Skeletal muscle tissue (tissue), 3 donors: ENCODE measurements at regions not wholly inside any gene's neighbourhood (a gene's known extent, or its start where the extent isn't known, plus 50 kb on each side); places are given as distances from the start of the nearest gene placed in this dataset.

ENCODE experiments used
- H3K27ac ChIP-seq: one replicate; pipeline ENCODE4 v1.7.0; 2013; ENCODE audit warnings: mild to moderate bottlenecking, low read depth, low read length, inconsistent platforms
- H3K27me3 ChIP-seq, 3 donors: one replicate each; pipeline ENCODE4 v1.7.0; 2013; ENCODE audit warnings: low read length in 3 of 3; ENCODE audit not compliant: control insufficient read depth in 3 of 3, insufficient read depth in 3 of 3
- H3K36me3 ChIP-seq, 3 donors: one replicate each; pipeline ENCODE4 v1.7.0; 2013; ENCODE audit warnings: low read length in 3 of 3; ENCODE audit not compliant: control insufficient read depth in 3 of 3, insufficient read depth in 3 of 3
- H3K4me1 ChIP-seq, 3 donors: one replicate each; pipeline ENCODE4 v1.7.0; 2013; ENCODE audit warnings: low read length in 3 of 3, mild to moderate bottlenecking in 3 of 3; ENCODE audit not compliant: control insufficient read depth in 3 of 3, insufficient read depth in 3 of 3
- H3K4me3 ChIP-seq, 3 donors: one replicate each; pipeline ENCODE4 v1.7.0; 2013; ENCODE audit warnings: low read length in 3 of 3
- H3K9ac ChIP-seq, 3 donors: one replicate each; pipeline ENCODE4 v1.7.0; 2013; ENCODE audit warnings: low read length in 3 of 3, mild to moderate bottlenecking in 3 of 3, moderate library complexity in 2 of 3, low read depth in 1 of 3
- H3K9me3 ChIP-seq, 3 donors: one replicate each; pipeline ENCODE4 v1.7.0; 2013; ENCODE audit warnings: low read length in 3 of 3; ENCODE audit not compliant: control insufficient read depth in 3 of 3
- donor health status: Osteomylitis.

GRCh38 chr5:73365990-73366667, 82.4 kb downstream of the FOXD1 start:
- Histone ChIP-seq H3K9me3 (no peaks in the 10 kb centered on the region), H3K4me1 (no peaks in the 10 kb centered on the region), H3K9ac (no peak overlapping the region), H3K27ac (no peak overlapping the region), H3K36me3 (no peaks in the 10 kb centered on the region), H3K4me3 (no peak overlapping the region), H3K27me3 (peaks cover 0 to 17% (median 2%) of the 10 kb centered on the region in 3 donors)

- H3K9ac ChIP-seq = no peak overlapping the region
Measured at GRCh38 chr5:73365301-73365853, 83.2 kb downstream of the FOXD1 start.

GRCh38 chr5:73363911-73364730, 84.5 kb downstream of the FOXD1 start:
- H3K9me3 ChIP-seq = no peaks in the 10 kb centered on the region
- no peak overlapping the region for H3K27ac ChIP-seq
- no peak overlapping the region for H3K4me3 ChIP-seq
- no peaks in the 10 kb centered on the region for H3K36me3 ChIP-seq
- H3K27me3 ChIP-seq = peaks cover 0 to 6% (median 0%) of the 10 kb centered on the region in 3 donors
- H3K4me1 ChIP-seq = no peaks in the 10 kb centered on the region
- H3K9ac ChIP-seq = no peak overlapping the region

More at GRCh38 chr5:73365301-73365853, 83.2 kb downstream of the FOXD1 start:
- no peak overlapping the region for H3K4me3 ChIP-seq
- H3K9me3 ChIP-seq = no peaks in the 10 kb centered on the region
- H3K36me3 ChIP-seq = no peaks in the 10 kb centered on the region
- H3K4me1 ChIP-seq = no peaks in the 10 kb centered on the region
- no peak overlapping the region for H3K27ac ChIP-seq
- H3K27me3 ChIP-seq = peaks cover 0 to 9% (median 2%) of the 10 kb centered on the region in 3 donors

- Histone ChIP-seq H3K4me1 (no peaks in the 10 kb centered on the region), H3K36me3 (no peaks in the 10 kb centered on the region), H3K9ac (no peak overlapping the region), H3K27me3 (peaks cover 0 to 8% (median 4%) of the 10 kb centered on the region in 3 donors), H3K27ac (no peak overlapping the region), H3K9me3 (no peaks in the 10 kb centered on the region), H3K4me3 (no peak overlapping the region)
Measured at GRCh38 chr5:73359395-73359794, 89.2 kb downstream of the FOXD1 start.

GRCh38 chr5:73358366-73358765, 90.2 kb downstream of the FOXD1 start:
- Histone ChIP-seq H3K27ac (no peak overlapping the region), H3K36me3 (no peaks in the 10 kb centered on the region), H3K9ac (no peak overlapping the region), H3K27me3 (peaks cover 3 to 14% (median 10%) of the 10 kb centered on the region in 3 donors), H3K9me3 (no peaks in the 10 kb centered on the region), H3K4me1 (no peaks in the 10 kb centered on the region), H3K4me3 (no peak overlapping the region)

- no peaks in the 10 kb centered on the region for H3K36me3 ChIP-seq
- no peak overlapping the region for H3K27ac ChIP-seq
- peaks cover 3 to 16% (median 10%) of the 10 kb centered on the region in 3 donors for H3K27me3 ChIP-seq
- H3K9ac ChIP-seq = no peak overlapping the region
- H3K4me3 ChIP-seq = no peak overlapping the region
- no peaks in the 10 kb centered on the region for H3K4me1 ChIP-seq
- H3K9me3 ChIP-seq = no peaks in the 10 kb centered on the region
Measured at GRCh38 chr5:73357576-73357975, 91.0 kb downstream of the FOXD1 start.

- H3K4me3 ChIP-seq = no peak overlapping the region
- H3K9me3 ChIP-seq = no peaks in the 10 kb centered on the region
- H3K4me1 ChIP-seq = no peaks in the 10 kb centered on the region
- no peak overlapping the region for H3K9ac ChIP-seq
- H3K27ac ChIP-seq = no peak overlapping the region
- peaks cover 3 to 13% (median 10%) of the 10 kb centered on the region in 3 donors for H3K27me3 ChIP-seq
- H3K36me3 ChIP-seq = no peaks in the 10 kb centered on the region
Measured at GRCh38 chr5:73355108-73355507, 93.5 kb downstream of the FOXD1 start.

- no peak overlapping the region for H3K27ac ChIP-seq
- H3K27me3 ChIP-seq = peaks cover 3 to 13% (median 10%) of the 10 kb centered on the region in 3 donors
- H3K4me3 ChIP-seq = no peak overlapping the region
- no peaks in the 10 kb centered on the region for H3K4me1 ChIP-seq
- H3K9ac ChIP-seq = no peak overlapping the region
- peaks cover 0 to 2% (median 0%) of the 10 kb centered on the region in 3 donors for H3K9me3 ChIP-seq
- H3K36me3 ChIP-seq = no peaks in the 10 kb centered on the region
Measured at GRCh38 chr5:73354406-73354805, 94.2 kb downstream of the FOXD1 start.

- H3K9me3 ChIP-seq = peaks cover 0 to 2% (median 0%) of the 10 kb centered on the region in 3 donors
- no peaks in the 10 kb centered on the region for H3K4me1 ChIP-seq
- no peaks in the 10 kb centered on the region for H3K36me3 ChIP-seq
- H3K9ac ChIP-seq = no peak overlapping the region
- H3K4me3 ChIP-seq = no peak overlapping the region
- H3K27ac ChIP-seq = no peak overlapping the region
- H3K27me3 ChIP-seq = peaks cover 3 to 10% (median 9%) of the 10 kb centered on the region in 3 donors
Measured at GRCh38 chr5:73352649-73353230, 95.8 kb downstream of the FOXD1 start.
